ENCODE measurements at regions not wholly inside any gene's neighbourhood (a gene's known extent, or its start where the extent isn't known, plus 50 kb on each side); places are given as distances from the start of the nearest gene placed in this dataset.

DNA sequence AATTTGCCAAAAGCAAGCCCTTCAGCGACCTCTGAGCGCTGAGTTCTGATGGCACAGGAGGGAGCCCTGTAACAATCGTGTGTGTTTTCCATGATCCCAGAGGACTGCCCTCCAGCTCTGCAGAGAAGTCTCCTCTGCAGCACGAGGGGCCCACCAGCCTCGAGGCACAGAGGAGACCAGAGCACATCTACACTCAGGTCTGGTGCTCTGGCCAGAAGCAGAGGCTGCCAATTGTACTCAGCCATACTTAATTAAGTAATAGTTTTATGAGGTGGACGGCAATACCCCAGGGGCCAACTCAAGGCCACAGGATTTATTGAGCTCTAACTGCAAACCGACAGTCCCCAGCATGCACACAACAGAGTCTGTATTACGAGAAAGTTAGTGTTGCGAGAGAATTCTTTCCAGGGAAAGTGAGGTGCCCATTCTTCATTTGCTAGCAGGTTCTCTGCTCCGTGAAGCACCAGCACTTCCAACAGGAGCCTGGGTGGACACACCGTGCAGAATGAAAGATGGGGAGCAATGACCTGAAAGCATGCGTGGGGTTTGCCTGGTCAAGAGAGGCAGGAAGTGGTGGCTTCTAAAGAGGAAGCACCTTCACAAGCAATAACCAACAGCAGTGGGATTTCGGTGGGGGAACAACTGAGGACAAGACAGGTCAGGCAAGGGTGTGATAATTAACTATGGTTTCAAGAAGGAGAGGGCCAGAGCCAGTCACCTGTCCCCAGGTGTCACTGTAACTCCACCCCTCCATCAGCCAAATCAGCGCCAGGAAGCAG, 92.8 kb upstream of the FOXC1 start:
- Histone ChIP-seq H3K4me3 (no peak overlapping the region), H3K27ac (no peak overlapping the region), H3K4me1 (no peaks in the 10 kb centered on the region), H3K36me3 (no peaks in the 10 kb centered on the region), H3K9me3 (no peaks in the 10 kb centered on the region), H3K27me3 (no peaks in the 10 kb centered on the region)
- DNase-seq, result no peak
- TF ChIP-seq, protein P1, sequence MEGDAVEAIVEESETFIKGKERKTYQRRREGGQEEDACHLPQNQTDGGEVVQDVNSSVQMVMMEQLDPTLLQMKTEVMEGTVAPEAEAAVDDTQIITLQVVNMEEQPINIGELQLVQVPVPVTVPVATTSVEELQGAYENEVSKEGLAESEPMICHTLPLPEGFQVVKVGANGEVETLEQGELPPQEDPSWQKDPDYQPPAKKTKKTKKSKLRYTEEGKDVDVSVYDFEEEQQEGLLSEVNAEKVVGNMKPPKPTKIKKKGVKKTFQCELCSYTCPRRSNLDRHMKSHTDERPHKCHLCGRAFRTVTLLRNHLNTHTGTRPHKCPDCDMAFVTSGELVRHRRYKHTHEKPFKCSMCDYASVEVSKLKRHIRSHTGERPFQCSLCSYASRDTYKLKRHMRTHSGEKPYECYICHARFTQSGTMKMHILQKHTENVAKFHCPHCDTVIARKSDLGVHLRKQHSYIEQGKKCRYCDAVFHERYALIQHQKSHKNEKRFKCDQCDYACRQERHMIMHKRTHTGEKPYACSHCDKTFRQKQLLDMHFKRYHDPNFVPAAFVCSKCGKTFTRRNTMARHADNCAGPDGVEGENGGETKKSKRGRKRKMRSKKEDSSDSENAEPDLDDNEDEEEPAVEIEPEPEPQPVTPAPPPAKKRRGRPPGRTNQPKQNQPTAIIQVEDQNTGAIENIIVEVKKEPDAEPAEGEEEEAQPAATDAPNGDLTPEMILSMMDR (IDR thresholded peaks at IDR 0.05), result no peak
- no peak for TF ChIP-seq POLR2A (IDR thresholded peaks at IDR 0.05)

DNA sequence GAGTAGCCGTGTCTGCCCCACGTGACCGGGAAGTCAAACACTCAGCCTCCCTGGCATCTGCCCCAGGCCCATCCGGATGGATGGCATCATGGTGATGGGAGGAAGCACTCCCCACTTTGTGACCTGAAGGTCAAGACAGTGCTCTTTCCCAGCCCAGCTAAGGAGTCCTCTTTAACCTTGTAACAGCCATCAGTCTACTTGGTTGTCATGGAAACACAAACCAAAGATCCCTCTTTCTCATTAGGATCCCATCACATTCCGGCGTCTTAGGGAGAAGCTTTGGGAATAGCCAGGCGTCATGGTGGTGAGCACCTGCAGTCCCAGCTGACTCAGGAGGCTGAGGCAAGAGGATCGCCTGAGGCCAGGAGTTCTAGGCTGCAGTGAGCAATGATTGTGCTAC, 90.9 kb upstream of the FOXC1 start:
- Histone ChIP-seq H3K4me3 (no peak overlapping the region), H3K27ac (no peak overlapping the region), H3K9me3 (no peaks in the 10 kb centered on the region), H3K4me1 (no peaks in the 10 kb centered on the region), H3K27me3 (no peaks in the 10 kb centered on the region), H3K36me3 (no peaks in the 10 kb centered on the region)
- DNase-seq, result no peak
- TF ChIP-seq POLR2A (IDR thresholded peaks at IDR 0.05), result no peak
- TF ChIP-seq, protein P1 (IDR thresholded peaks at IDR 0.05), result no peak

DNA sequence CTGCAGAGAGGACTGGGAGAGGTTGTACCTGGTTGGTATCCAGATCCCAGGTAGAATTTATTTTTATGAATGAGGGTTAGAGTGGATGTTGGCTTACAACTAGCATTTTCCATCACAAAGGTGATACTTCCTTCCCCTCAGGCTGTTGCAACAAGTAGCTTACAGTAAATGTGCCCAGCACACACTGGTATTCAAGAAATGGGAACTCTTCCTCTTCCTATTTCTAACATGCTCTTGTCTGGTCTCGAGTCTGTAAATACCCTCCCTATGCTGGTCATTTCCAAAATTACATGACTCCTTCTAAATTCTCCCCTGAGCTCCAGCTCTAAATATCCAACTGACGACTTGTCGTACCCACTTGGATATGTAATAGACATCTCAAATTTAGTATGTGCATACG, 90.1 kb upstream of the FOXC1 start:
- Histone ChIP-seq H3K4me1 (no peaks in the 10 kb centered on the region), H3K36me3 (no peaks in the 10 kb centered on the region), H3K27ac (no peak overlapping the region), H3K27me3 (no peaks in the 10 kb centered on the region), H3K4me3 (no peak overlapping the region), H3K9me3 (no peaks in the 10 kb centered on the region)
- TF ChIP-seq, protein P1 (IDR thresholded peaks at IDR 0.05), result no peak
- no peak for TF ChIP-seq POLR2A (IDR thresholded peaks at IDR 0.05)
- DNase-seq, result no peak

DNA sequence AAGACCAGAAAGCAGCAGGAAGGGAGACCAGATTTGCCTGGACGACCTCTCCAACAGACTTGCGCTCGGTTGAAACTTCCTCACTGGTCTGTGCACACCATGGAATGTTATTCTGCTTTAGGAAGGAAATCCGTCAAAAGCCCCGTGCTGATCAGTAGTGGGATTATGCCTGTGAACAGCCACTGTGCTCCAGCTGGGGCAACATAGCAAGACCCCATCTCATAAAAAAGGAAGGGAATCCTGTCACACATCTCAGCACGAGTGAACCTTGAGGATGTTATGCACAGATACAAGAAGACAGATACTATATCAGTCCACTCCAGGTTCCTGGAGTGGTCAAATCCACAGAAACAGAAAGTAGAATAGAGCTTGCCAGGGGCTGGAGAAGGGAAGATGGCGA, 86.9 kb upstream of the FOXC1 start:
- peaks cover 0 to 8% (median 0%) of the 10 kb centered on the region in 4 donors for H3K4me1 ChIP-seq
- H3K27ac ChIP-seq, result no peak overlapping the region
- no peak for DNase-seq
- no peaks in the 10 kb centered on the region for H3K27me3 ChIP-seq
- no peak for TF ChIP-seq POLR2A (IDR thresholded peaks at IDR 0.05)
- TF ChIP-seq, protein P1 (IDR thresholded peaks at IDR 0.05), result no peak
- no peaks in the 10 kb centered on the region for H3K36me3 ChIP-seq
- no peak overlapping the region for H3K4me3 ChIP-seq
- H3K9me3 ChIP-seq, result no peaks in the 10 kb centered on the region

DNA sequence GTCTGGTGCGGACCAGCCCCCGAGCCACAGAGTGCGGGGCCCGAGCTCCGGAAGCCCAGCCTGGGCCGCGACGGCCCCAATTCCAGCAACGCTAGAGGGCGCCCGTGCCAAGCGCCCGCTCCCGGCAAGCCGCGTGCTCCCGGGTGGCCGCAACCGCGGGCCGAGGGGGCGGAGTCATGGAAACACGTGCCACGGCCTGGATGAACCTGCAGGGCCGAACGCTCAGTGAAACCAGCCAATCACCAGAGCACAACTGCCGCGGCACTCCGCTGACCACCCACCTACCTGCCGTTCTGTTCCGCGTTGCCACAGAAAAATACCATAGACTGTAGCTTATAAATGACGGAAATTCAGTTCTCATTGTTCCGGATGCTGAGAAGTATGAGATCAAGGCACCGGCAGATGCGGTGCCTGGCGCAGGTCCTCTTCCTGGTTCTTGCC, 85.7 kb upstream of the FOXC1 start:
- H3K4me1 ChIP-seq, result peaks cover 0 to 8% (median 0%) of the 10 kb centered on the region in 4 donors
- H3K9me3 ChIP-seq, result no peaks in the 10 kb centered on the region
- H3K4me3 ChIP-seq, result peak overlapping the region in 2 of 4 donors; percentile 16 to 18
- no peaks in the 10 kb centered on the region for H3K27me3 ChIP-seq
- no peak overlapping the region for H3K27ac ChIP-seq
- TF ChIP-seq, protein P1 (IDR thresholded peaks at IDR 0.05), result peak in 5 of 6 experiments; percentile 61 to 83 (median 64)
- no peak for TF ChIP-seq POLR2A (IDR thresholded peaks at IDR 0.05)
- peak; percentile 67 to 86 (median 67) for DNase-seq
- H3K36me3 ChIP-seq, result no peaks in the 10 kb centered on the region

Measured in Peyer's patch (tissue), 4 donors.